B cell (primary cell): ENCODE measurements at regions not wholly inside any gene's neighbourhood (a gene's known extent, or its start where the extent isn't known, plus 50 kb on each side); places are given as distances from the start of the nearest gene placed in this dataset.

ENCODE experiments used
- ATAC-seq: fragments of 200-7000 bp; cut with Tn5 transposase; one replicate; pipeline ENCODE4 v1.10.0; 2021; ENCODE audit warnings: low read depth, mild to moderate bottlenecking, moderate number of reproducible peaks, moderate library complexity
- CTCF ChIA-PET: fragments of 350-600 bp; sonication (Branson Sonifier 250); formaldehyde crosslinking; loops from one replicate; lab custom pipeline; 2021; ENCODE audit warnings: antibody characterized with exemption, inconsistent platforms; lab: Charles Lee
- POLR2A ChIA-PET: fragments of 350-600 bp; sonication (Branson Sonifier 250); formaldehyde crosslinking; loops from one replicate; lab custom pipeline; 2021; ENCODE audit warnings: antibody characterized with exemption; lab: Charles Lee
- DNase-seq: peaks from one replicate; pipeline ENCODE4 v3.0.0; 2013
- H2AFZ ChIP-seq: 2 replicates; pipeline ENCODE4 v1.6.1; 2012; ENCODE audit warnings: mild to moderate bottlenecking, low read depth, low read length; ENCODE audit not compliant: insufficient read depth, poor library complexity, severe bottlenecking
- H3K27ac ChIP-seq, 2 donors: 1 replicate in 1 of 2; 2 replicates in 1 of 2; pipeline ENCODE4 v1.5.1; 2012 to 2013; ENCODE audit warnings: low read length in 2 of 2, mild to moderate bottlenecking in 2 of 2, moderate library complexity in 1 of 2
- H3K27me3 ChIP-seq, 4 experiments: fragments of 200-600 bp in 1 of 4; sonication (generic) in 1 of 4; replicated peaks in 1 of 4; 1 replicate in 2 of 4; 2 replicates in 2 of 4; pipeline versions ENCODE4 v1.6.1 to v1.7.0; 2013 to 2016; ENCODE audit warnings: low read length in 3 of 4, mild to moderate bottlenecking in 2 of 4, mixed read lengths in 1 of 4, moderate library complexity in 1 of 4; ENCODE audit not compliant: insufficient read depth in 4 of 4, control insufficient read depth in 3 of 4; ENCODE audit errors: control extremely low read depth in 1 of 4
- H3K36me3 ChIP-seq, 2 experiments: replicated peaks in 1 of 2; 1 replicate in 1 of 2; 2 replicates in 1 of 2; pipeline versions ENCODE4 v1.6.1 to v1.7.1; 2013; ENCODE audit warnings: low read length in 1 of 2; ENCODE audit not compliant: insufficient read depth in 2 of 2, control insufficient read depth in 1 of 2; ENCODE audit errors: control extremely low read depth in 1 of 2, extremely low read depth in 1 of 2
- H3K4me1 ChIP-seq, 2 donors: fragments of 200-600 bp in 1 of 2; sonication (generic) in 1 of 2; 1 replicate in 1 of 2; 2 replicates in 1 of 2; pipeline versions ENCODE4 v1.5.1 to v1.6.1; 2013 to 2017; ENCODE audit warnings: low read length in 2 of 2; ENCODE audit not compliant: control insufficient read depth in 2 of 2, insufficient read depth in 2 of 2
- H3K4me2 ChIP-seq: replicated peaks from 2 replicates; pipeline ENCODE3; 2012; ENCODE audit warnings: mild to moderate bottlenecking, low read depth, low read length; ENCODE audit not compliant: poor library complexity, severe bottlenecking
- H3K4me3 ChIP-seq, 5 experiments: fragments of 200-600 bp in 1 of 5; sonication (generic) in 1 of 5; 1 replicate in 3 of 5; 2 replicates in 2 of 5; pipeline versions ENCODE4 v1.5.1 to v1.7.0; 2011 to 2016; ENCODE audit warnings: low read length in 4 of 5, mild to moderate bottlenecking in 4 of 5, low read depth in 2 of 5, control low read depth in 1 of 5, moderate library complexity in 1 of 5; ENCODE audit not compliant: insufficient read depth in 1 of 5; ENCODE audit errors: control extremely low read depth in 1 of 5, extremely low read depth in 1 of 5
- H3K79me2 ChIP-seq: fragments of 200-600 bp; sonication (generic); one replicate; pipeline ENCODE4 v1.6.0; 2016; ENCODE audit warnings: low read length; ENCODE audit not compliant: control insufficient read depth, insufficient read depth
- H3K9ac ChIP-seq: fragments of 200-600 bp; sonication (generic); 2 replicates; pipeline ENCODE4 v1.6.1; 2017; ENCODE audit warnings: mild to moderate bottlenecking, low read length, moderate library complexity
- H3K9me3 ChIP-seq, 3 donors: one replicate each; pipeline versions ENCODE4 v1.6.1 to v1.7.1; 2013; ENCODE audit warnings: low read length in 2 of 3; ENCODE audit not compliant: control insufficient read depth in 2 of 3, insufficient read depth in 1 of 3; ENCODE audit errors: control extremely low read depth in 1 of 3
- H4K20me1 ChIP-seq: 2 replicates; pipeline ENCODE4 v1.6.0; 2012; ENCODE audit warnings: mild to moderate bottlenecking, low read length; ENCODE audit not compliant: insufficient read depth, control insufficient read depth, poor library complexity, severe bottlenecking
- H3K27ac Mint-ChIP-seq: one replicate; pipeline ENCODE4 v1.8.0; 2021; ENCODE audit warnings: mixed read lengths
- H3K27me3 Mint-ChIP-seq: one replicate; pipeline ENCODE4 v1.8.0; 2021; ENCODE audit warnings: mixed read lengths
- H3K4me1 Mint-ChIP-seq: one replicate; pipeline ENCODE4 v1.8.0; 2021; ENCODE audit warnings: mixed read lengths
- H3K4me3 Mint-ChIP-seq: one replicate; pipeline ENCODE4 v1.8.0; 2021; ENCODE audit warnings: mixed read lengths
- H3K9me3 Mint-ChIP-seq: one replicate; pipeline ENCODE4 v1.8.0; 2022; ENCODE audit warnings: mixed read lengths; ENCODE audit not compliant: insufficient read depth
- EZH2 ChIP-seq: IDR thresholded peaks from 2 replicates; pipeline ENCODE4 v1.6.1; 2012; ENCODE audit warnings: borderline replicate concordance, low read depth, mild to moderate bottlenecking, moderate library complexity, low read length; ENCODE audit not compliant: insufficient read depth, poor library complexity, severe bottlenecking
- WGBS: methylation state at CpG from one replicate; pipeline ENCODE4 v1.1.5; 2013; ENCODE audit warnings: missing lambda C conversion rate; ENCODE audit not compliant: insufficient coverage; 5-methylcytosine and 5-hydroxymethylcytosine counted together
- intact Hi-C: fragments of 100-400 bp; cut with micrococcal nuclease; formaldehyde crosslinking; loops from one replicate; pipeline ENCODE4 v1.10.0; 2022
- TF ChIP-seq, protein P1 (sequence below): fragments of 200-600 bp; IDR thresholded peaks from one replicate; pipeline ENCODE4 v1.8.0; 2022; ENCODE audit warnings: antibody characterized with exemption, mild to moderate bottlenecking

- Histone ChIP-seq H3K4me2 (no peak overlapping the region), H3K4me3 (no peak overlapping the region), H3K27ac (no peak overlapping the region), H3K36me3 (no peaks in the 10 kb centered on the region), H2AFZ (no peak overlapping the region), H3K9ac (no peak overlapping the region), H3K4me1 (no peaks in the 10 kb centered on the region), H3K79me2 (no peaks in the 10 kb centered on the region), H3K9me3 (no peaks in the 10 kb centered on the region), H3K27me3 (no peaks in the 10 kb centered on the region), H4K20me1 (no peaks in the 10 kb centered on the region)
- Mint-ChIP-seq H3K4me1 (peaks cover 4% of the 10 kb centered on the region), H3K9me3 (no peaks in the 10 kb centered on the region), H3K27ac (no peak overlapping the region), H3K27me3 (peaks cover 9% of the 10 kb centered on the region), H3K4me3 (no peak overlapping the region)
- ATAC-seq = no peak
- intact Hi-C loops = no loop called here
- 93% methylated on average over 3 of the region's 3 CpGs for WGBS
- no peak for TF ChIP-seq EZH2
- TF ChIP-seq, protein P1, sequence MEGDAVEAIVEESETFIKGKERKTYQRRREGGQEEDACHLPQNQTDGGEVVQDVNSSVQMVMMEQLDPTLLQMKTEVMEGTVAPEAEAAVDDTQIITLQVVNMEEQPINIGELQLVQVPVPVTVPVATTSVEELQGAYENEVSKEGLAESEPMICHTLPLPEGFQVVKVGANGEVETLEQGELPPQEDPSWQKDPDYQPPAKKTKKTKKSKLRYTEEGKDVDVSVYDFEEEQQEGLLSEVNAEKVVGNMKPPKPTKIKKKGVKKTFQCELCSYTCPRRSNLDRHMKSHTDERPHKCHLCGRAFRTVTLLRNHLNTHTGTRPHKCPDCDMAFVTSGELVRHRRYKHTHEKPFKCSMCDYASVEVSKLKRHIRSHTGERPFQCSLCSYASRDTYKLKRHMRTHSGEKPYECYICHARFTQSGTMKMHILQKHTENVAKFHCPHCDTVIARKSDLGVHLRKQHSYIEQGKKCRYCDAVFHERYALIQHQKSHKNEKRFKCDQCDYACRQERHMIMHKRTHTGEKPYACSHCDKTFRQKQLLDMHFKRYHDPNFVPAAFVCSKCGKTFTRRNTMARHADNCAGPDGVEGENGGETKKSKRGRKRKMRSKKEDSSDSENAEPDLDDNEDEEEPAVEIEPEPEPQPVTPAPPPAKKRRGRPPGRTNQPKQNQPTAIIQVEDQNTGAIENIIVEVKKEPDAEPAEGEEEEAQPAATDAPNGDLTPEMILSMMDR = no peak
- no peak for DNase-seq
- POLR2A ChIA-PET = no interaction called here
- CTCF ChIA-PET = no interaction called here
Observed at GRCh38 chr18:21996351-21996826, 173.0 kb upstream of the GATA6 start.

GRCh38 chr18:21997207-21998143 lies 171.9 kb upstream of the GATA6 start:
- no peaks in the 10 kb centered on the region for H3K79me2 ChIP-seq
- Mint-ChIP-seq H3K4me3 (peak overlapping the region; percentile 20), H3K4me1 (peaks cover 4% of the 10 kb centered on the region), H3K27me3 (peaks cover 3% of the 10 kb centered on the region), H3K27ac (no peak overlapping the region), H3K9me3 (no peaks in the 10 kb centered on the region)
- no peak overlapping the region for H3K4me2 ChIP-seq
- no peak overlapping the region for H3K9ac ChIP-seq
- POLR2A ChIA-PET = no interaction called here
- TF ChIP-seq EZH2 = no peak
- TF ChIP-seq, protein P1 = peak; percentile 54
- peaks cover 0 to 3% (median 0%) of the 10 kb centered on the region in 3 donors for H3K9me3 ChIP-seq
- DNase-seq (peak; percentile 20), ATAC-seq (no peak)
- intact Hi-C loops = no loop called here
- H3K27ac ChIP-seq = no peak overlapping the region
- H3K4me3 ChIP-seq = no peak overlapping the region
- no peaks in the 10 kb centered on the region for H3K27me3 ChIP-seq
- 86% methylated on average over 7 of the region's 14 CpGs for WGBS
- H3K4me1 ChIP-seq = no peaks in the 10 kb centered on the region
- CTCF ChIA-PET = interaction anchor here (0.7 kb wide), 1 partner anchor 9 kb away, joined by 3 read pairs; no protein-coding TSS in a partner anchor
- no peaks in the 10 kb centered on the region for H4K20me1 ChIP-seq
- H3K36me3 ChIP-seq = no peaks in the 10 kb centered on the region
- no peak overlapping the region for H2AFZ ChIP-seq
